ENCODE measurements at regions not wholly inside any gene's neighbourhood (a gene's known extent, or its start where the extent isn't known, plus 50 kb on each side); places are given as distances from the start of the nearest gene placed in this dataset.

GRCh38 chr1:239882967-239883366 is 208.7 kb upstream of the FMN2 start:
- Histone ChIP-seq H3K4me1 (ENCODE audit: control insufficient read depth, extremely low read depth, insufficient read depth, low read length) (no peaks in the 10 kb centered on the region), H3K79me2 (ENCODE audit: control insufficient read depth, insufficient read depth, low read length) (no peaks in the 10 kb centered on the region), H4K20me1 (ENCODE audit: control insufficient read depth, extremely low read depth, insufficient read depth, low read length) (no peaks in the 10 kb centered on the region), H3K27me3 (ENCODE audit: control insufficient read depth, insufficient read depth, low read length) (no peaks in the 10 kb centered on the region), H3K4me3 (replicated peaks in 1 of 4; ENCODE audit: control extremely low read depth in 1 of 4, insufficient read depth in 1 of 4, low read depth in 3 of 4, low read length in 4 of 4) (no peak overlapping the region), H3K27ac (ENCODE audit: insufficient read depth, low read length) (no peak overlapping the region), H3K9me3 (ENCODE audit: control insufficient read depth, insufficient read depth, low read depth, low read length) (no peaks in the 10 kb centered on the region), H3K9ac (ENCODE audit: insufficient read depth, low read length) (no peak overlapping the region), H2AFZ (ENCODE audit: low read length) (no peak overlapping the region), H3K4me2 (ENCODE audit: extremely low read depth, insufficient read depth, low read length) (no peak overlapping the region), H3K36me3 (ENCODE audit: control insufficient read depth, insufficient read depth, low read length) (no peaks in the 10 kb centered on the region)
- DNase-seq (ENCODE audit: low read depth in 2 of 2): no peak
- TF ChIP-seq, protein P1, sequence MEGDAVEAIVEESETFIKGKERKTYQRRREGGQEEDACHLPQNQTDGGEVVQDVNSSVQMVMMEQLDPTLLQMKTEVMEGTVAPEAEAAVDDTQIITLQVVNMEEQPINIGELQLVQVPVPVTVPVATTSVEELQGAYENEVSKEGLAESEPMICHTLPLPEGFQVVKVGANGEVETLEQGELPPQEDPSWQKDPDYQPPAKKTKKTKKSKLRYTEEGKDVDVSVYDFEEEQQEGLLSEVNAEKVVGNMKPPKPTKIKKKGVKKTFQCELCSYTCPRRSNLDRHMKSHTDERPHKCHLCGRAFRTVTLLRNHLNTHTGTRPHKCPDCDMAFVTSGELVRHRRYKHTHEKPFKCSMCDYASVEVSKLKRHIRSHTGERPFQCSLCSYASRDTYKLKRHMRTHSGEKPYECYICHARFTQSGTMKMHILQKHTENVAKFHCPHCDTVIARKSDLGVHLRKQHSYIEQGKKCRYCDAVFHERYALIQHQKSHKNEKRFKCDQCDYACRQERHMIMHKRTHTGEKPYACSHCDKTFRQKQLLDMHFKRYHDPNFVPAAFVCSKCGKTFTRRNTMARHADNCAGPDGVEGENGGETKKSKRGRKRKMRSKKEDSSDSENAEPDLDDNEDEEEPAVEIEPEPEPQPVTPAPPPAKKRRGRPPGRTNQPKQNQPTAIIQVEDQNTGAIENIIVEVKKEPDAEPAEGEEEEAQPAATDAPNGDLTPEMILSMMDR (conservative IDR thresholded peaks at IDR 0.05 in 1 of 2, IDR thresholded peaks at IDR 0.05 in 1 of 2; ENCODE audit: low read depth in 1 of 2, low read length in 2 of 2): no peak
- TF ChIP-seq EZH2 (IDR thresholded peaks at IDR 0.05; ENCODE audit: low read length, missing control alignments): no peak

- Histone ChIP-seq H3K27me3 (ENCODE audit: control insufficient read depth, insufficient read depth, low read length) (no peaks in the 10 kb centered on the region), H3K4me2 (ENCODE audit: extremely low read depth, insufficient read depth, low read length) (no peak overlapping the region), H3K36me3 (ENCODE audit: control insufficient read depth, insufficient read depth, low read length) (no peaks in the 10 kb centered on the region), H3K9me3 (ENCODE audit: control insufficient read depth, insufficient read depth, low read depth, low read length) (no peaks in the 10 kb centered on the region), H3K27ac (ENCODE audit: insufficient read depth, low read length) (no peak overlapping the region), H4K20me1 (ENCODE audit: control insufficient read depth, extremely low read depth, insufficient read depth, low read length) (no peaks in the 10 kb centered on the region), H3K4me3 (replicated peaks in 1 of 4; ENCODE audit: control extremely low read depth in 1 of 4, insufficient read depth in 1 of 4, low read depth in 3 of 4, low read length in 4 of 4) (no peak overlapping the region), H2AFZ (ENCODE audit: low read length) (no peak overlapping the region), H3K4me1 (ENCODE audit: control insufficient read depth, extremely low read depth, insufficient read depth, low read length) (no peaks in the 10 kb centered on the region), H3K79me2 (ENCODE audit: control insufficient read depth, insufficient read depth, low read length) (no peaks in the 10 kb centered on the region), H3K9ac (ENCODE audit: insufficient read depth, low read length) (no peak overlapping the region)
- DNase-seq (ENCODE audit: low read depth in 2 of 2): peak in 1 of 2 donors; percentile 40
- TF ChIP-seq EZH2 (IDR thresholded peaks at IDR 0.05; ENCODE audit: low read length, missing control alignments): no peak
- TF ChIP-seq, protein P1 (conservative IDR thresholded peaks at IDR 0.05 in 1 of 2, IDR thresholded peaks at IDR 0.05 in 1 of 2; ENCODE audit: low read depth in 1 of 2, low read length in 2 of 2): no peak
Measured at GRCh38 chr1:239884796-239885195, 206.9 kb upstream of the FMN2 start.

DNA sequence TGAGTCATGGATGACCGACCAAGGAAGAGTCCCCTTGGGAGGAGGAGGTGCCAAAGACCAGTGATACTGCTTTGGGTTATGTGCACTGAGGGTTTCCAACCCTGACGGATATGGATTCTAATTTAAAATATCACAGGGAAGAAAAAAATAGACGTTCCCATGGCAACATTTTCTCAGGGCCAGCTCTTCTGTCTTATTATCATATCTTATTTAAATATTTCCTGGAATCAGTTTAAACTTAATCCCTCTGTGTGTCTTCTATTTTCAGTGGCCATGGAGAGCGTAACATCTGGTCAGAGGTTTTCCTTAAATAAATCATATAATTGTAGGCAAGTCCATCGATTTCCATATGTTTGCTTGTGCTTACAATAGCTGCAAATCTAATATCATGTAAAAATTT is 205.4 kb upstream of the FMN2 start:
- H3K4me3 ChIP-seq (replicated peaks in 1 of 4; ENCODE audit: control extremely low read depth in 1 of 4, insufficient read depth in 1 of 4, low read depth in 3 of 4, low read length in 4 of 4): no peak overlapping the region
- H2AFZ ChIP-seq (ENCODE audit: low read length): no peak overlapping the region
- no peak for TF ChIP-seq EZH2 (IDR thresholded peaks at IDR 0.05; ENCODE audit: low read length, missing control alignments)
- TF ChIP-seq, protein P1 (conservative IDR thresholded peaks at IDR 0.05 in 1 of 2, IDR thresholded peaks at IDR 0.05 in 1 of 2; ENCODE audit: low read depth in 1 of 2, low read length in 2 of 2): no peak
- H3K9me3 ChIP-seq (ENCODE audit: control insufficient read depth, insufficient read depth, low read depth, low read length): no peaks in the 10 kb centered on the region
- H3K27ac ChIP-seq (ENCODE audit: insufficient read depth, low read length): no peak overlapping the region
- no peaks in the 10 kb centered on the region for H3K4me1 ChIP-seq (ENCODE audit: control insufficient read depth, extremely low read depth, insufficient read depth, low read length)
- H3K4me2 ChIP-seq (ENCODE audit: extremely low read depth, insufficient read depth, low read length): no peak overlapping the region
- H3K79me2 ChIP-seq (ENCODE audit: control insufficient read depth, insufficient read depth, low read length): no peaks in the 10 kb centered on the region
- no peaks in the 10 kb centered on the region for H3K36me3 ChIP-seq (ENCODE audit: control insufficient read depth, insufficient read depth, low read length)
- no peak for DNase-seq (ENCODE audit: low read depth in 2 of 2)
- no peak overlapping the region for H3K9ac ChIP-seq (ENCODE audit: insufficient read depth, low read length)
- H3K27me3 ChIP-seq (ENCODE audit: control insufficient read depth, insufficient read depth, low read length): no peaks in the 10 kb centered on the region
- H4K20me1 ChIP-seq (ENCODE audit: control insufficient read depth, extremely low read depth, insufficient read depth, low read length): no peaks in the 10 kb centered on the region
